NB4 (cell line): ENCODE measurements at regions not wholly inside any gene's neighbourhood (a gene's known extent, or its start where the extent isn't known, plus 50 kb on each side); places are given as distances from the start of the nearest gene placed in this dataset.

Source experiments
- DNase-seq: peaks from one replicate; pipeline ENCODE4 v3.0.0; 2010; ENCODE audit warnings: low read depth
- H3K4me3 ChIP-seq: one replicate; pipeline ENCODE4 v1.5.1; 2011; ENCODE audit warnings: mild to moderate bottlenecking, low read depth, low read length, moderate library complexity
- CTCF ChIP-seq: IDR thresholded peaks from one replicate; pipeline ENCODE4 v1.5.1; 2012; ENCODE audit warnings: low read depth, low read length
- MAX ChIP-seq: IDR thresholded peaks from 2 replicates; pipeline ENCODE4 v1.6.1; 2011; ENCODE audit warnings: low read depth, low read length
- MYC ChIP-seq: IDR thresholded peaks from 2 replicates; pipeline ENCODE4 v1.6.1; 2011; ENCODE audit warnings: low read depth, low read length
- POLR2A ChIP-seq: IDR thresholded peaks from 2 replicates; pipeline ENCODE4 v1.6.1; 2011; ENCODE audit warnings: mild to moderate bottlenecking; ENCODE audit not compliant: insufficient read length; ENCODE audit errors: extremely low read depth

GRCh38 chr3:6447166-6447801 lies 413.6 kb upstream of the GRM7 start:
- H3K4me3 ChIP-seq, result no peak overlapping the region
- no peak for DNase-seq
- TF ChIP-seq CTCF (no peak), MYC (no peak), MAX (no peak), POLR2A (no peak)

GRCh38 chr3:6448011-6448410 lies 412.9 kb upstream of the GRM7 start:
- H3K4me3 ChIP-seq, result no peak overlapping the region
- DNase-seq, result no peak
- TF ChIP-seq MYC, result no peak
- no peak for TF ChIP-seq MAX
- no peak for TF ChIP-seq POLR2A
- TF ChIP-seq CTCF, result no peak

GRCh38 chr3:6449099-6449498 lies 411.8 kb upstream of the GRM7 start:
- TF ChIP-seq POLR2A, result no peak
- no peak for TF ChIP-seq MYC
- no peak for TF ChIP-seq CTCF
- no peak for TF ChIP-seq MAX
- H3K4me3 ChIP-seq, result no peak overlapping the region
- DNase-seq, result no peak

DNA sequence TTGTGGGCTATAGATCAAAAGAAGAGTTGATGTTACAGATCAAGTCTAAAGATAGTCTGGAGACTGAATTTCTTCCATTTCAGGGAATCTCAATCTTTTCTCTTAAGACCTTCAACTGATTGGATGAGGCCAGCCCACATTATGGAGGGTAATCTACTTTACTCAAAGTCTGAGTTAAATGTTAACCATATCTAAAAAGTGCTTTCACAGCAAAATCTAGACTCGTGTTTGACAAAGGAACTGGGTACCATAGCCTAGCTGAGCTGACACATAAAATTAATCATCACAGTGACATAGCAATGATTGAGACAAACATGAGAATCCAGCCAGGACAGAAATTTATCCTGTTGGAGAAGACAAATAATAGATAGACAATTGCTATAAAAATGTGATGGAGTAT lies 407.9 kb upstream of the GRM7 start:
- no peak overlapping the region for H3K4me3 ChIP-seq
- DNase-seq, result no peak
- TF ChIP-seq CTCF, result no peak
- no peak for TF ChIP-seq POLR2A
- no peak for TF ChIP-seq MYC
- no peak for TF ChIP-seq MAX

- no peak for TF ChIP-seq POLR2A
- no peak for TF ChIP-seq CTCF
- no peak for TF ChIP-seq MYC
- no peak for TF ChIP-seq MAX
- H3K4me3 ChIP-seq, result no peak overlapping the region
- DNase-seq, result no peak
Observed at GRCh38 chr3:6455031-6455430, 405.9 kb upstream of the GRM7 start.

DNA sequence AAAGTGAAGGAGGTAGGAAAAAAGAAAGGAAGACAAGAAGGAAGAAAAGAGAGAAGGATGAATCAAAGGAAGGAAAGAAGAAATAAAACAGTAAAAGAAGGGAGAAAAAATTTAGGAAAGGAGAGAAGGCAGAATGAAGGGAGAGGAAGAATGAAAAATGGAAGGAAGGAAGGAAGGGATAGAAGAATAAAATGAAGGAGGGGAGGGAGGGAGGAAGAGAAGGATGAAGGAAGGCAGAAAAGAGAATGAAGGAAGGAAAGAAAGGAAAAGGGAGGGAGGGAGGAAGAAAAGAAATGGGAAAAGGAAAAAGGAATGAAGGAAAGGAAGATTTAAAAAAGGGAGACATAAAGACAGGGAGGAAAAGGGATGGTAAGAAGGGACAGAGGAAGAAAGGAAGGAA lies 393.7 kb upstream of the GRM7 start:
- no peak for DNase-seq

More for the DNA sequence above, 393.7 kb upstream of the GRM7 start:
- H3K4me3 ChIP-seq, result no peak overlapping the region
- TF ChIP-seq CTCF, result no peak
